Ishikawa (cell line): ENCODE measurements at regions not wholly inside any gene's neighbourhood (a gene's known extent, or its start where the extent isn't known, plus 50 kb on each side); places are given as distances from the start of the nearest gene placed in this dataset.

Source experiments
- CEBPB ChIP-seq: IDR thresholded peaks from 2 replicates; pipeline ENCODE4 v1.6.1; 2012
- CREB1 ChIP-seq: IDR thresholded peaks from 2 replicates; pipeline ENCODE4 v1.6.1; 2012; ENCODE audit warnings: low read depth
- EGR1 ChIP-seq: IDR thresholded peaks from 2 replicates; pipeline ENCODE4 v1.6.1; 2012
- EP300 ChIP-seq: IDR thresholded peaks from 2 replicates; pipeline ENCODE4 v1.6.1; 2012; ENCODE audit warnings: borderline replicate concordance
- FOXM1 ChIP-seq: IDR thresholded peaks from 2 replicates; pipeline ENCODE4 v1.6.1; 2012; ENCODE audit warnings: low read depth, borderline replicate concordance
- MAX ChIP-seq: IDR thresholded peaks from 2 replicates; pipeline ENCODE4 v1.6.1; 2012
- NFIC ChIP-seq: IDR thresholded peaks from 2 replicates; pipeline ENCODE4 v1.6.1; 2012
- RAD21 ChIP-seq: IDR thresholded peaks from 2 replicates; pipeline ENCODE4 v1.6.1; 2012; ENCODE audit warnings: low read depth
- REST ChIP-seq: IDR thresholded peaks from 2 replicates; pipeline ENCODE4 v1.6.1; 2012; ENCODE audit warnings: low read depth, mild to moderate bottlenecking
- TAF1 ChIP-seq: IDR thresholded peaks from 2 replicates; pipeline ENCODE4 v1.6.1; 2012; ENCODE audit warnings: low read depth, mild to moderate bottlenecking
- TCF12 ChIP-seq: IDR thresholded peaks from 2 replicates; pipeline ENCODE4 v1.6.1; 2012; ENCODE audit warnings: low read depth
- TEAD4 ChIP-seq: IDR thresholded peaks from 2 replicates; pipeline ENCODE4 v1.6.1; 2012
- USF1 ChIP-seq: IDR thresholded peaks from 2 replicates; pipeline ENCODE4 v1.6.1; 2012
- YY1 ChIP-seq: IDR thresholded peaks from 2 replicates; pipeline ENCODE4 v1.6.1; 2012; ENCODE audit warnings: low read depth
- ZBTB7A ChIP-seq: IDR thresholded peaks from 2 replicates; pipeline ENCODE4 v1.6.1; 2012; ENCODE audit warnings: low read depth

GRCh38 chr4:177923888-177924287, 481.7 kb upstream of the AGA start:
- no peak for TF ChIP-seq TEAD4
- no peak for TF ChIP-seq MAX
- TF ChIP-seq EGR1: no peak
- no peak for TF ChIP-seq ZBTB7A
- TF ChIP-seq USF1: no peak
- no peak for TF ChIP-seq EP300
- no peak for TF ChIP-seq TAF1
- TF ChIP-seq CREB1: no peak
- TF ChIP-seq FOXM1: no peak
- TF ChIP-seq NFIC: no peak
- no peak for TF ChIP-seq TCF12
- TF ChIP-seq REST: no peak
- TF ChIP-seq CEBPB: no peak
- TF ChIP-seq YY1: no peak

GRCh38 chr4:177937041-177937440, 494.8 kb upstream of the AGA start:
- no peak for TF ChIP-seq ZBTB7A
- TF ChIP-seq EGR1: no peak
- TF ChIP-seq YY1: no peak
- no peak for TF ChIP-seq FOXM1
- no peak for TF ChIP-seq MAX
- no peak for TF ChIP-seq TCF12
- TF ChIP-seq EP300: no peak
- no peak for TF ChIP-seq TEAD4
- TF ChIP-seq NFIC: no peak
- no peak for TF ChIP-seq TAF1
- TF ChIP-seq RAD21: no peak

- no peak for TF ChIP-seq EP300
- no peak for TF ChIP-seq NFIC
- no peak for TF ChIP-seq TEAD4
- no peak for TF ChIP-seq FOXM1
- no peak for TF ChIP-seq RAD21
- no peak for TF ChIP-seq EGR1
- TF ChIP-seq TAF1: no peak
- no peak for TF ChIP-seq ZBTB7A
- TF ChIP-seq REST: no peak
- TF ChIP-seq MAX: no peak
- no peak for TF ChIP-seq YY1
- TF ChIP-seq CREB1: no peak
Observed at GRCh38 chr4:177938226-177938625, 496.0 kb upstream of the AGA start.

GRCh38 chr4:177945268-177945667, 503.0 kb upstream of the AGA start:
- TF ChIP-seq TEAD4 (no peak), FOXM1 (no peak), MAX (no peak), EGR1 (no peak), TAF1 (no peak), CEBPB (no peak), ZBTB7A (no peak), TCF12 (no peak), YY1 (no peak), USF1 (no peak), RAD21 (no peak)

- TF ChIP-seq TEAD4 (no peak), EGR1 (no peak), RAD21 (no peak), NFIC (no peak), FOXM1 (no peak), TCF12 (no peak), MAX (no peak), YY1 (no peak), CEBPB (no peak), REST (no peak), ZBTB7A (no peak), EP300 (no peak), USF1 (no peak), CREB1 (no peak), TAF1 (no peak)
Observed at GRCh38 chr4:177947607-177948006, 505.4 kb upstream of the AGA start.
